ENCODE measurements at regions not wholly inside any gene's neighbourhood (a gene's known extent, or its start where the extent isn't known, plus 50 kb on each side); places are given as distances from the start of the nearest gene placed in this dataset.

- POLR2A ChIA-PET (ENCODE audit: unreplicated experiment), result no interaction called here
- WGBS, 2 experiments (ENCODE audit: extremely low coverage in 2 of 2, insufficient read length in 1 of 2), result no CpG with 5 or more reads among the region's 2 CpGs
Measured at GRCh38 chrX:98203800-98204199, 1320.1 kb downstream of the RPA4 start.

More at GRCh38 chrX:98203800-98204199, 1320.1 kb downstream of the RPA4 start:
- Histone ChIP-seq H3K23ac (ENCODE audit: low read depth, low read length) (no peak overlapping the region), H3K9ac (ENCODE audit: low read depth, low read length) (no peak overlapping the region), H3K4me2 (ENCODE audit: low read depth, low read length) (no peak overlapping the region), H3K4me1 (ENCODE audit: control insufficient read depth, insufficient read depth, low read length) (no peaks in the 10 kb centered on the region), H4K5ac (ENCODE audit: low read depth, low read length) (no peak overlapping the region), H2BK120ac (ENCODE audit: low read depth, low read length) (no peak overlapping the region), H2AK5ac (ENCODE audit: low read depth, low read length) (no peak overlapping the region), H2BK20ac (ENCODE audit: low read depth, low read length) (no peak overlapping the region), H2AK9ac (replicated peaks; ENCODE audit: low read depth, low read length, poor library complexity) (no peak overlapping the region), H3K36me3 (ENCODE audit: control insufficient read depth, insufficient read depth, low read length) (no peaks in the 10 kb centered on the region), H4K8ac (ENCODE audit: low read depth in 2 of 2, low read length in 2 of 2) (no peak overlapping the region), H2BK15ac (ENCODE audit: low read depth, low read length) (no peak overlapping the region), H2AFZ (replicated peaks; ENCODE audit: low read length, poor library complexity) (no peak overlapping the region), H3K56ac (ENCODE audit: extremely low read depth, insufficient read depth, low read length) (no peak overlapping the region), H3K27me3 (ENCODE audit: control insufficient read depth, insufficient read depth, low read length) (no peaks in the 10 kb centered on the region), H3K27ac (ENCODE audit: insufficient read depth, low read length) (no peak overlapping the region), H3K4ac (ENCODE audit: low read depth, low read length) (no peak overlapping the region), H4K91ac (ENCODE audit: insufficient read depth, low read depth, low read length) (no peak overlapping the region), H3K9me1 (ENCODE audit: insufficient read depth, low read length) (no peaks in the 10 kb centered on the region), H3K9me3 (ENCODE audit: control insufficient read depth, insufficient read depth, low read length) (no peaks in the 10 kb centered on the region), H3K4me3 (ENCODE audit: insufficient read depth, low read depth, low read length) (no peak overlapping the region), H2BK5ac (ENCODE audit: low read depth, low read length, poor library complexity, severe bottlenecking) (no peak overlapping the region), H3K79me1 (ENCODE audit: low read depth in 1 of 2, low read length in 2 of 2) (no peaks in the 10 kb centered on the region), H3K14ac (replicated peaks; ENCODE audit: low read depth, low read length) (no peak overlapping the region), H4K20me1 (ENCODE audit: insufficient read depth, low read length) (no peaks in the 10 kb centered on the region), H3K18ac (ENCODE audit: low read depth, low read length) (no peak overlapping the region)
- CTCF ChIA-PET, result no interaction called here
- no TSS peak for BruUV-seq (replicated peaks)
- in situ Hi-C loops (cut with MboI; ENCODE audit: low sequenced_read_pairs) (no loop called here), dilution Hi-C loops (cut with HindIII; ENCODE audit: low sequenced_read_pairs, unreplicated experiment) (no loop called here), intact Hi-C loops (cut with micrococcal nuclease) (no loop called here)
- DNase-seq (no peak), ATAC-seq (ENCODE audit: low read depth) (no peak)
- TF ChIP-seq CHD1 (IDR thresholded peaks at IDR 0.05; ENCODE audit: low read depth, low read length), result no peak
